ENCODE measurements at regions not wholly inside any gene's neighbourhood (a gene's known extent, or its start where the extent isn't known, plus 50 kb on each side); places are given as distances from the start of the nearest gene placed in this dataset.
A peak's percentile ranks its signal among the peaks of the same experiment; 100 is the strongest.
"Not testable (repeated sequence)": the region's sequence is repeated elsewhere in the genome, so short reads cannot be mapped to it uniquely, and the experiment has no call there.

GRCh38 chrX:131671735-131672134 lies 127.9 kb downstream of the OR13H1 start:
- Histone ChIP-seq H3K9me3 (ENCODE audit: control insufficient read depth, low read length) (no peaks in the 10 kb centered on the region), H3K36me3 (ENCODE audit: control insufficient read depth, insufficient read depth, low read length) (no peaks in the 10 kb centered on the region), H3K4me1 (no peaks in the 10 kb centered on the region), H3K79me2 (no peaks in the 10 kb centered on the region), H3K4me2 (ENCODE audit: low read length) (no peak overlapping the region), H3K27ac (no peak overlapping the region), H2AFZ (no peak overlapping the region), H3K27me3 (ENCODE audit: control insufficient read depth, insufficient read depth, low read length) (no peaks in the 10 kb centered on the region), H3K9ac (no peak overlapping the region), H3K4me3 (ENCODE audit: low read depth, low read length) (no peak overlapping the region)
- TF ChIP-seq CTCF (IDR thresholded peaks at IDR 0.05) = no peak

- no peak for TF ChIP-seq CTCF (IDR thresholded peaks at IDR 0.05)
- no peaks in the 10 kb centered on the region for H3K79me2 ChIP-seq
- H3K4me1 ChIP-seq = no peaks in the 10 kb centered on the region
- no peak overlapping the region for H3K27ac ChIP-seq
- no peak overlapping the region for H3K4me3 ChIP-seq (ENCODE audit: low read depth, low read length)
- H3K4me2 ChIP-seq (ENCODE audit: low read length) = no peak overlapping the region
- no peak overlapping the region for H3K9ac ChIP-seq
- no peaks in the 10 kb centered on the region for H3K27me3 ChIP-seq (ENCODE audit: control insufficient read depth, insufficient read depth, low read length)
- no peak overlapping the region for H2AFZ ChIP-seq
- no peaks in the 10 kb centered on the region for H3K9me3 ChIP-seq (ENCODE audit: control insufficient read depth, low read length)
- H3K36me3 ChIP-seq (ENCODE audit: control insufficient read depth, insufficient read depth, low read length) = no peaks in the 10 kb centered on the region
Observed at GRCh38 chrX:131675596-131676194, 131.8 kb downstream of the OR13H1 start.

- Histone ChIP-seq H3K9ac (no peak overlapping the region), H3K27ac (no peak overlapping the region), H3K79me2 (no peaks in the 10 kb centered on the region), H3K4me1 (no peaks in the 10 kb centered on the region), H3K4me2 (ENCODE audit: low read length) (no peak overlapping the region), H3K4me3 (ENCODE audit: low read depth, low read length) (no peak overlapping the region), H2AFZ (no peak overlapping the region), H3K36me3 (ENCODE audit: control insufficient read depth, insufficient read depth, low read length) (no peaks in the 10 kb centered on the region), H3K27me3 (ENCODE audit: control insufficient read depth, insufficient read depth, low read length) (no peaks in the 10 kb centered on the region), H3K9me3 (ENCODE audit: control insufficient read depth, low read length) (no peaks in the 10 kb centered on the region)
- TF ChIP-seq CTCF (IDR thresholded peaks at IDR 0.05) = peak; percentile 16
Observed at GRCh38 chrX:131677655-131678628, 134.1 kb downstream of the OR13H1 start.

GRCh38 chrX:131682735-131683134 lies 138.9 kb downstream of the OR13H1 start:
- H3K4me3 ChIP-seq (ENCODE audit: low read depth, low read length); H3K79me2 ChIP-seq; H3K9ac ChIP-seq; H3K4me2 ChIP-seq (ENCODE audit: low read length); H3K4me1 ChIP-seq; H3K9me3 ChIP-seq (ENCODE audit: control insufficient read depth, low read length); H3K27me3 ChIP-seq (ENCODE audit: control insufficient read depth, insufficient read depth, low read length); H3K27ac ChIP-seq; H3K36me3 ChIP-seq (ENCODE audit: control insufficient read depth, insufficient read depth, low read length); H2AFZ ChIP-seq: not testable (repeated sequence)

GRCh38 chrX:131693359-131693758 lies 149.5 kb downstream of the OR13H1 start:
- no peaks in the 10 kb centered on the region for H3K4me1 ChIP-seq
- H3K9ac ChIP-seq = no peak overlapping the region
- no peak overlapping the region for H3K27ac ChIP-seq
- no peaks in the 10 kb centered on the region for H3K79me2 ChIP-seq
- no peak overlapping the region for H3K4me2 ChIP-seq (ENCODE audit: low read length)
- H3K9me3 ChIP-seq (ENCODE audit: control insufficient read depth, low read length) = no peaks in the 10 kb centered on the region
- TF ChIP-seq CTCF (IDR thresholded peaks at IDR 0.05) = no peak
- H3K27me3 ChIP-seq (ENCODE audit: control insufficient read depth, insufficient read depth, low read length) = no peaks in the 10 kb centered on the region
- H2AFZ ChIP-seq = no peak overlapping the region
- H3K4me3 ChIP-seq (ENCODE audit: low read depth, low read length) = no peak overlapping the region
- no peaks in the 10 kb centered on the region for H3K36me3 ChIP-seq (ENCODE audit: control insufficient read depth, insufficient read depth, low read length)

- not testable (repeated sequence) for H3K27ac ChIP-seq; H2AFZ ChIP-seq; H3K9ac ChIP-seq; H3K4me3 ChIP-seq (ENCODE audit: low read depth, low read length); H3K9me3 ChIP-seq (ENCODE audit: control insufficient read depth, low read length); H3K79me2 ChIP-seq; H3K36me3 ChIP-seq (ENCODE audit: control insufficient read depth, insufficient read depth, low read length); H3K4me2 ChIP-seq (ENCODE audit: low read length); H3K27me3 ChIP-seq (ENCODE audit: control insufficient read depth, insufficient read depth, low read length); H3K4me1 ChIP-seq
Observed at GRCh38 chrX:131696989-131697388, 153.1 kb downstream of the OR13H1 start.
